ENCODE measurements at regions not wholly inside any gene's neighbourhood (a gene's known extent, or its start where the extent isn't known, plus 50 kb on each side); places are given as distances from the start of the nearest gene placed in this dataset.

DNA sequence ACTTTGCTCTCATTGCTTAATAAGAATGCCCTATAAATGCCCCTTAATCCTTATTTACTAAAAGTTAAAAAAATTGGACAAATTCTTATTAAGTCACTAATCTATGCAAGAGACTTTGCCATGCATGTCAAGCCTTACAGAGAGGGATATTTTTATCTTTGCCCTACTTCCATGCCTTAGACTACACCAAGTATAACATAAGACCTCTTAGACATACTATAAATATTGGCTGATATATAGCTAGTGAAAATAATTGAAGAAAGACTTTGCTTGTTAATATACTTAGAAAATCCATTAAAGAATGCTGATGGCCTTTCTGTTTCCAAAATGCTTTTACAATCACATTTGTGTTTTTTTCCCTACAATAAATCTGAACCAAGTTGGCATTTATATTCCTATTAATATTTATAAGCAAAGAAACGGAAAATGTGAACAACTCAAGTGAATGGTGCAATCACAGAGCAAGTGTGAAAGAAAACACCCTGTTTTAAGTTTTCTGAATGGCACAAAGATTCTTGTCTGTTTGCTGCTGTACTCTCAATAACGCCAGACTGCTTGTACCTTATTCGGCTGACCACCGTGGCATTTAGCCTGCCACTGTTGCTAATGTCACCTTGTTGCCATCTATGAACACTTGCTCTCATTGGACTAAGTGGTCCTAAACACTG, 105.0 kb downstream of the MC4R start (continued):
- TF ChIP-seq U2AF1 (optimal IDR thresholded peaks at IDR 0.05; ENCODE audit: low read depth, low read length) (no peak), ZNF431 (CRISPR knock-in tag; IDR thresholded peaks at IDR 0.05) (no peak)
- TF ChIP-seq, protein P1, sequence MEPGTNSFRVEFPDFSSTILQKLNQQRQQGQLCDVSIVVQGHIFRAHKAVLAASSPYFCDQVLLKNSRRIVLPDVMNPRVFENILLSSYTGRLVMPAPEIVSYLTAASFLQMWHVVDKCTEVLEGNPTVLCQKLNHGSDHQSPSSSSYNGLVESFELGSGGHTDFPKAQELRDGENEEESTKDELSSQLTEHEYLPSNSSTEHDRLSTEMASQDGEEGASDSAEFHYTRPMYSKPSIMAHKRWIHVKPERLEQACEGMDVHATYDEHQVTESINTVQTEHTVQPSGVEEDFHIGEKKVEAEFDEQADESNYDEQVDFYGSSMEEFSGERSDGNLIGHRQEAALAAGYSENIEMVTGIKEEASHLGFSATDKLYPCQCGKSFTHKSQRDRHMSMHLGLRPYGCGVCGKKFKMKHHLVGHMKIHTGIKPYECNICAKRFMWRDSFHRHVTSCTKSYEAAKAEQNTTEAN (CRISPR knock-in tag; IDR thresholded peaks at IDR 0.05) = no peak

DNA sequence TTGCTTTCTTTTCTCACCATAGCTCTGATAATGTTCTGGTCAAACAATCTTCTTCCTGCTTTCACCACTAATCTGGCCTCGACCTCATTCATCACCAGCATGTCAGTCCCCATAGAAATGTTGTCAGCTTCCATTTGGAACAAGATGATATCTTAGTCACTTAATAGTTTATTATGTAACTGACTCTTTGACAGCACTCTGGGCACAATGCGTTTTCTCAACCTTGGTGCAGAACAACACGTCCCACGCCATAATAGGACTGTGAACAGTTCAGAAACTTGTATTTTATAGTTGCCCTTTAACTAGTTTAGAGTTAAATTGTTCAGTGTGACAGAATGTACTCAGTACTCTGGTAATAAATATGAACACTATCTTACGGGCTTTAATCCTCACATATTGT, 106.0 kb downstream of the MC4R start:
- Histone ChIP-seq H3K4me1 (replicated peaks in 1 of 2; ENCODE audit: control insufficient read depth in 2 of 2, insufficient read depth in 2 of 2, low read length in 2 of 2) (no peaks in the 10 kb centered on the region), H3K9me3 (replicated peaks; ENCODE audit: control insufficient read depth, insufficient read depth, low read depth, low read length) (no peaks in the 10 kb centered on the region), H4K20me1 (replicated peaks; ENCODE audit: control insufficient read depth, insufficient read depth, low read length) (no peaks in the 10 kb centered on the region), H3K4me3 (no peak overlapping the region), H2AFZ (ENCODE audit: low read depth, low read length) (no peak overlapping the region), H3K27me3 (ENCODE audit: control insufficient read depth in 2 of 2, insufficient read depth in 2 of 2, low read length in 2 of 2) (no peaks in the 10 kb centered on the region), H3K27ac (ENCODE audit: extremely low read depth, low read depth, low read length) (no peak overlapping the region), H3K9ac (ENCODE audit: insufficient read depth in 1 of 2, low read depth in 2 of 2, low read length in 2 of 2) (no peak overlapping the region), H3K36me3 (ENCODE audit: control insufficient read depth, insufficient read depth, low read length) (no peaks in the 10 kb centered on the region), H3K79me2 (ENCODE audit: control insufficient read depth, insufficient read depth, low read length) (no peaks in the 10 kb centered on the region), H3K4me2 (ENCODE audit: insufficient read depth, low read length) (no peak overlapping the region), H3K9me1 (ENCODE audit: control insufficient read depth, insufficient read depth, low read length) (no peaks in the 10 kb centered on the region)
- DNase-seq (ENCODE audit: extremely low read depth in 1 of 4, low spot score in 3 of 4) = no peak
- in situ Hi-C loops (cut with MboI) = no loop called here
- FAIRE-seq = no peak
- ChIA-PET POLR2A (interaction anchor here (0.7 kb wide), 1 partner anchor 929 kb away, joined by 3 read pairs; no protein-coding TSS in a partner anchor), CTCF (ENCODE audit: low intra/inter-chr PET ratio) (no interaction called here)
- WGBS (ENCODE audit: insufficient coverage, low coverage, missing lambda C conversion rate) = 5% methylated on average over 4 of the region's 5 CpGs
- ATAC-seq = no peak
- no TSS peak for BruUV-seq (replicated peaks)
- intact Hi-C loops (cut with micrococcal nuclease) = no loop called here
- TF ChIP-seq, protein P2, sequence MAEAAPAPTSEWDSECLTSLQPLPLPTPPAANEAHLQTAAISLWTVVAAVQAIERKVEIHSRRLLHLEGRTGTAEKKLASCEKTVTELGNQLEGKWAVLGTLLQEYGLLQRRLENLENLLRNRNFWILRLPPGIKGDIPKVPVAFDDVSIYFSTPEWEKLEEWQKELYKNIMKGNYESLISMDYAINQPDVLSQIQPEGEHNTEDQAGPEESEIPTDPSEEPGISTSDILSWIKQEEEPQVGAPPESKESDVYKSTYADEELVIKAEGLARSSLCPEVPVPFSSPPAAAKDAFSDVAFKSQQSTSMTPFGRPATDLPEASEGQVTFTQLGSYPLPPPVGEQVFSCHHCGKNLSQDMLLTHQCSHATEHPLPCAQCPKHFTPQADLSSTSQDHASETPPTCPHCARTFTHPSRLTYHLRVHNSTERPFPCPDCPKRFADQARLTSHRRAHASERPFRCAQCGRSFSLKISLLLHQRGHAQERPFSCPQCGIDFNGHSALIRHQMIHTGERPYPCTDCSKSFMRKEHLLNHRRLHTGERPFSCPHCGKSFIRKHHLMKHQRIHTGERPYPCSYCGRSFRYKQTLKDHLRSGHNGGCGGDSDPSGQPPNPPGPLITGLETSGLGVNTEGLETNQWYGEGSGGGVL (CRISPR knock-in tag; IDR thresholded peaks at IDR 0.05) = no peak
- TF ChIP-seq, protein P3, sequence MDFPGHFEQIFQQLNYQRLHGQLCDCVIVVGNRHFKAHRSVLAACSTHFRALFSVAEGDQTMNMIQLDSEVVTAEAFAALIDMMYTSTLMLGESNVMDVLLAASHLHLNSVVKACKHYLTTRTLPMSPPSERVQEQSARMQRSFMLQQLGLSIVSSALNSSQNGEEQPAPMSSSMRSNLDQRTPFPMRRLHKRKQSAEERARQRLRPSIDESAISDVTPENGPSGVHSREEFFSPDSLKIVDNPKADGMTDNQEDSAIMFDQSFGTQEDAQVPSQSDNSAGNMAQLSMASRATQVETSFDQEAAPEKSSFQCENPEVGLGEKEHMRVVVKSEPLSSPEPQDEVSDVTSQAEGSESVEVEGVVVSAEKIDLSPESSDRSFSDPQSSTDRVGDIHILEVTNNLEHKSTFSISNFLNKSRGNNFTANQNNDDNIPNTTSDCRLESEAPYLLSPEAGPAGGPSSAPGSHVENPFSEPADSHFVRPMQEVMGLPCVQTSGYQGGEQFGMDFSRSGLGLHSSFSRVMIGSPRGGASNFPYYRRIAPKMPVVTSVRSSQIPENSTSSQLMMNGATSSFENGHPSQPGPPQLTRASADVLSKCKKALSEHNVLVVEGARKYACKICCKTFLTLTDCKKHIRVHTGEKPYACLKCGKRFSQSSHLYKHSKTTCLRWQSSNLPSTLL (IDR thresholded peaks at IDR 0.05) = no peak
- TF ChIP-seq, protein P4, sequence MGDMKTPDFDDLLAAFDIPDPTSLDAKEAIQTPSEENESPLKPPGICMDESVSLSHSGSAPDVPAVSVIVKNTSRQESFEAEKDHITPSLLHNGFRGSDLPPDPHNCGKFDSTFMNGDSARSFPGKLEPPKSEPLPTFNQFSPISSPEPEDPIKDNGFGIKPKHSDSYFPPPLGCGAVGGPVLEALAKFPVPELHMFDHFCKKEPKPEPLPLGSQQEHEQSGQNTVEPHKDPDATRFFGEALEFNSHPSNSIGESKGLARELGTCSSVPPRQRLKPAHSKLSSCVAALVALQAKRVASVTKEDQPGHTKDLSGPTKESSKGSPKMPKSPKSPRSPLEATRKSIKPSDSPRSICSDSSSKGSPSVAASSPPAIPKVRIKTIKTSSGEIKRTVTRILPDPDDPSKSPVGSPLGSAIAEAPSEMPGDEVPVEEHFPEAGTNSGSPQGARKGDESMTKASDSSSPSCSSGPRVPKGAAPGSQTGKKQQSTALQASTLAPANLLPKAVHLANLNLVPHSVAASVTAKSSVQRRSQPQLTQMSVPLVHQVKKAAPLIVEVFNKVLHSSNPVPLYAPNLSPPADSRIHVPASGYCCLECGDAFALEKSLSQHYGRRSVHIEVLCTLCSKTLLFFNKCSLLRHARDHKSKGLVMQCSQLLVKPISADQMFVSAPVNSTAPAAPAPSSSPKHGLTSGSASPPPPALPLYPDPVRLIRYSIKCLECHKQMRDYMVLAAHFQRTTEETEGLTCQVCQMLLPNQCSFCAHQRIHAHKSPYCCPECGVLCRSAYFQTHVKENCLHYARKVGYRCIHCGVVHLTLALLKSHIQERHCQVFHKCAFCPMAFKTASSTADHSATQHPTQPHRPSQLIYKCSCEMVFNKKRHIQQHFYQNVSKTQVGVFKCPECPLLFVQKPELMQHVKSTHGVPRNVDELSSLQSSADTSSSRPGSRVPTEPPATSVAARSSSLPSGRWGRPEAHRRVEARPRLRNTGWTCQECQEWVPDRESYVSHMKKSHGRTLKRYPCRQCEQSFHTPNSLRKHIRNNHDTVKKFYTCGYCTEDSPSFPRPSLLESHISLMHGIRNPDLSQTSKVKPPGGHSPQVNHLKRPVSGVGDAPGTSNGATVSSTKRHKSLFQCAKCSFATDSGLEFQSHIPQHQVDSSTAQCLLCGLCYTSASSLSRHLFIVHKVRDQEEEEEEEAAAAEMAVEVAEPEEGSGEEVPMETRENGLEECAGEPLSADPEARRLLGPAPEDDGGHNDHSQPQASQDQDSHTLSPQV (IDR thresholded peaks at IDR 0.05) = no peak
- no peak for TF ChIP-seq TOE1 (IDR thresholded peaks at IDR 0.05; ENCODE audit: borderline replicate concordance)
- no peak for TF ChIP-seq TOE1 (CRISPR knock-in tag; IDR thresholded peaks at IDR 0.05; ENCODE audit: borderline replicate concordance, low read depth)
- TF ChIP-seq C11orf30 (IDR thresholded peaks at IDR 0.05; ENCODE audit: low read depth) = no peak
- TF ChIP-seq ETS2 (tag; IDR thresholded peaks at IDR 0.05; ENCODE audit: borderline replicate concordance, poor library complexity, severe bottlenecking) = no peak
- no peak for TF ChIP-seq ZKSCAN8 (CRISPR knock-in tag; IDR thresholded peaks at IDR 0.05)

Measured in K562 (cell line).